SK-N-SH treated with all-trans-retinoic acid at 6 μM for 48 hours (cell line): ENCODE measurements at regions not wholly inside any gene's neighbourhood (a gene's known extent, or its start where the extent isn't known, plus 50 kb on each side); places are given as distances from the start of the nearest gene placed in this dataset.
"Not testable (repeated sequence)": the region's sequence is repeated elsewhere in the genome, so short reads cannot be mapped to it uniquely, and the experiment has no call there.

Experiments
- ARNTL ChIP-seq: fragments of 450-650 bp; formaldehyde crosslinking; IDR thresholded peaks from 2 replicates; pipeline ENCODE4 v1.5.0; 2020; ENCODE audit warnings: low read depth, mild to moderate bottlenecking, moderate library complexity, borderline replicate concordance
- CREB5 ChIP-seq: fragments of 250-450 bp; sonication (Bioruptor Pico); IDR thresholded peaks from 2 replicates; pipeline ENCODE4 v1.5.1; 2020; ENCODE audit warnings: low read depth, mild to moderate bottlenecking, moderate library complexity
- GLIS3 ChIP-seq: fragments of 250-450 bp; sonication (Bioruptor Pico); IDR thresholded peaks from 2 replicates; pipeline ENCODE4 v1.5.0; 2020; ENCODE audit warnings: mild to moderate bottlenecking, moderate library complexity
- ISL1 ChIP-seq: fragments of 250-450 bp; sonication (Bioruptor Pico); IDR thresholded peaks from 2 replicates; pipeline ENCODE4 v2.1.2; 2022; ENCODE audit warnings: mild to moderate bottlenecking, moderate library complexity
- OSR1 ChIP-seq: fragments of 250-450 bp; sonication (Bioruptor Pico); IDR thresholded peaks from 2 replicates; pipeline ENCODE4 v1.8.0; 2022; ENCODE audit warnings: moderate library complexity, mild to moderate bottlenecking, inconsistent platforms
- PATZ1 ChIP-seq: fragments of 250-450 bp; sonication (Bioruptor Pico); IDR thresholded peaks from 2 replicates; pipeline ENCODE4 v1.8.0; 2020; ENCODE audit warnings: mild to moderate bottlenecking, moderate library complexity, borderline replicate concordance
- PPARA ChIP-seq: fragments of 250-450 bp; sonication (Bioruptor Pico); IDR thresholded peaks from 2 replicates; pipeline ENCODE4 v1.5.0; 2020; ENCODE audit warnings: mild to moderate bottlenecking, borderline replicate concordance
- SNAI2 ChIP-seq: fragments of 250-450 bp; sonication (Bioruptor Pico); IDR thresholded peaks from 2 replicates; pipeline ENCODE4 v1.5.0; 2020; ENCODE audit warnings: mild to moderate bottlenecking, moderate library complexity
- TOX ChIP-seq: fragments of 250-450 bp; sonication (Bioruptor Pico); IDR thresholded peaks from 2 replicates; pipeline ENCODE4 v1.8.0; 2021; ENCODE audit warnings: mild to moderate bottlenecking, moderate library complexity, borderline replicate concordance
- ZC3H10 ChIP-seq: fragments of 250-450 bp; sonication (Bioruptor Pico); IDR thresholded peaks from 2 replicates; pipeline ENCODE4 v1.5.1; 2021; ENCODE audit warnings: mild to moderate bottlenecking, moderate library complexity
- ZFP3 ChIP-seq: fragments of 250-450 bp; sonication (Bioruptor Pico); IDR thresholded peaks from 2 replicates; pipeline ENCODE4 v1.5.0; 2020; ENCODE audit warnings: mild to moderate bottlenecking, moderate library complexity
- ZFP30 ChIP-seq: fragments of 450-650 bp; formaldehyde crosslinking; IDR thresholded peaks from 2 replicates; pipeline ENCODE4 v1.5.0; 2022; ENCODE audit warnings: mild to moderate bottlenecking, moderate library complexity
- TF ChIP-seq, protein P1 (sequence below): fragments of 250-450 bp; sonication (Bioruptor Pico); IDR thresholded peaks from 2 replicates; pipeline ENCODE4 v1.8.0; 2021; ENCODE audit warnings: low read depth, mild to moderate bottlenecking, moderate library complexity, borderline replicate concordance

DNA sequence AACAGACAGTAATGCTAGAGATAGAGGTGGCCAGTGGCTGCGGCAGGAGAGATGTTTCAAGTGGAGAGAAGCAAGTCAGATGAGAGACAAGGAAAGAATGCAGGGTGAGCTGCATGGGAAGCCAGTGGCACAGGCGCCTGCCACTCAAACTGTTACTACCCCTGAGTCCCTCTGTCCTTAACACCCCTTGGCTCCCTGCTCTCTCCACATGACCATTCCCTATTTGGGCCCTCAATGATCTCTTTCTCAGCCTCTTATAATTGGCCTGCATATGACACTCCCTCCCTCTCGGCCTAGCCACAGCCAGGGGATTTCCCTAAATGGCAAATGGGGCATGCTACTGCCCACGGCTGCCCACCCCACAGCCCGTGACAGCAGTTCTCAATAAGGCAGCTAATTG, 897.6 kb downstream of the TUBA3C start:
- not testable (repeated sequence) for TF ChIP-seq PPARA (CRISPR knock-in tag); ISL1 (CRISPR knock-in tag); ARNTL; OSR1 (CRISPR knock-in tag); GLIS3 (CRISPR knock-in tag); SNAI2 (CRISPR knock-in tag); ZFP3 (CRISPR knock-in tag); ZFP30 (CRISPR knock-in tag); PATZ1 (CRISPR knock-in tag); TOX (CRISPR knock-in tag); ZC3H10; CREB5 (CRISPR knock-in tag)
- TF ChIP-seq, protein P1, sequence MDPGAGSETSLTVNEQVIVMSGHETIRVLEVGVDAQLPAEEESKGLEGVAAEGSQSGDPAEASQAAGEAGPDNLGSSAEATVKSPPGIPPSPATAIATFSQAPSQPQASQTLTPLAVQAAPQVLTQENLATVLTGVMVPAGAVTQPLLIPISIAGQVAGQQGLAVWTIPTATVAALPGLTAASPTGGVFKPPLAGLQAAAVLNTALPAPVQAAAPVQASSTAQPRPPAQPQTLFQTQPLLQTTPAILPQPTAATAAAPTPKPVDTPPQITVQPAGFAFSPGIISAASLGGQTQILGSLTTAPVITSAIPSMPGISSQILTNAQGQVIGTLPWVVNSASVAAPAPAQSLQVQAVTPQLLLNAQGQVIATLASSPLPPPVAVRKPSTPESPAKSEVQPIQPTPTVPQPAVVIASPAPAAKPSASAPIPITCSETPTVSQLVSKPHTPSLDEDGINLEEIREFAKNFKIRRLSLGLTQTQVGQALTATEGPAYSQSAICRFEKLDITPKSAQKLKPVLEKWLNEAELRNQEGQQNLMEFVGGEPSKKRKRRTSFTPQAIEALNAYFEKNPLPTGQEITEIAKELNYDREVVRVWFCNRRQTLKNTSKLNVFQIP (CRISPR knock-in tag): not testable (repeated sequence)
